Activated naive CD8-positive, alpha-beta T cell treated with anti-CD3 and anti-CD28 coated beads, Interleukin-2, amount 10 ng/mL, durations not matched to agents 7 days and 5 days (primary cell): ENCODE measurements at regions not wholly inside any gene's neighbourhood (a gene's known extent, or its start where the extent isn't known, plus 50 kb on each side); places are given as distances from the start of the nearest gene placed in this dataset.

Source experiments
- ATAC-seq: fragments of 150-1000 bp; cut with Tn5 transposase; one replicate; pipeline ENCODE4 v1.10.0; 2021; ENCODE audit warnings: low read depth, moderate library complexity
- POLR2A ChIA-PET: fragments of 350-600 bp; sonication (Branson Sonifier 250); formaldehyde crosslinking; loops from one replicate; lab custom pipeline; 2021; ENCODE audit warnings: antibody characterized with exemption; lab: Charles Lee
- DNase-seq: peaks from one replicate; pipeline ENCODE4 v3.0.0; 2021
- H3K27ac Mint-ChIP-seq: one replicate; pipeline ENCODE4 v1.8.0; 2022; ENCODE audit warnings: mild to moderate bottlenecking, mixed read lengths
- H3K27me3 Mint-ChIP-seq: one replicate; pipeline ENCODE4 v1.8.0; 2022; ENCODE audit warnings: mild to moderate bottlenecking, moderate library complexity, mixed read lengths
- H3K36me3 Mint-ChIP-seq: one replicate; pipeline ENCODE4 v1.8.0; 2021; ENCODE audit warnings: mild to moderate bottlenecking, mixed read lengths
- H3K4me1 Mint-ChIP-seq: one replicate; pipeline ENCODE4 v1.8.0; 2021; ENCODE audit warnings: mixed read lengths
- H3K4me3 Mint-ChIP-seq: one replicate; pipeline ENCODE4 v1.8.0; 2022; ENCODE audit warnings: mild to moderate bottlenecking, moderate library complexity, mixed read lengths
- H3K9me3 Mint-ChIP-seq: one replicate; pipeline ENCODE4 v1.8.0; 2021; ENCODE audit warnings: mixed read lengths

DNA sequence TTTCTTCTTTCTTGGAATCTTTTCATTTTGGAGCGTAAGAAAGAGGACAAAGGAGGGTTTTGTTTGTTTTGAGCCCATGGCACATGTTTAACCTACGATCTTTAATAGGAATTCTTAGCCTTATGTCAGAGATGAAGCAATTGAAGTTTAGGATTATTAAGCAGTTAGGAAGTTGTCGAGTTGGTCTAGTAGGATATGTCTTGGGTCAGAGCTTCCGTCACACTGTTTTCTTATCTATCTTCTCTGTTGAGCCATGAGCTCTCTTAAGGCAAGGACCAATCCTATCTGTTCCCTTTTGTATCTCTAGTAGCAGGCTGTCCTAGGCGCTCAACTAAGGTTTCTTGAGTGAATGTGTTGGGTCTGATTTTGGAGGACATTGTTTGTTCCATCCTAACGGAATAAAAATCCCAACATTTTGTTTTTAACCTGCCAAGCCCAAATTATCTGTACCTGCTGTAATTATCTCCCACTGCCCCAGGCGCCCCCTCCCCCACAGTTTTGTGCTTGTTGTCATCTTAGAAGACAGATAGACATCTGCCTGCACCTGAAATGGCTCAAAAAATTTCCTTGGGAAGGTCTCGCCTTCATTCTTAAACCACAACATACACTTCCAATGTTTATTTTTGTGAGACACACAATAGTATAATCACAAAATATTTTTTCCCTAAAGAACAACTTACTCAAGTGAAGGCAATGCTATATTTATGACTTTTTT is 95.3 kb upstream of the GADD45A start:
- H3K9me3 Mint-ChIP-seq: no peaks in the 10 kb centered on the region
- ATAC-seq (no peak), DNase-seq (no peak)
- H3K36me3 Mint-ChIP-seq: no peaks in the 10 kb centered on the region
- POLR2A ChIA-PET: no interaction called here
- H3K4me1 Mint-ChIP-seq: no peaks in the 10 kb centered on the region
- H3K4me3 Mint-ChIP-seq: no peak overlapping the region
- H3K27me3 Mint-ChIP-seq: peaks cover 3% of the 10 kb centered on the region
- no peak overlapping the region for H3K27ac Mint-ChIP-seq

DNA sequence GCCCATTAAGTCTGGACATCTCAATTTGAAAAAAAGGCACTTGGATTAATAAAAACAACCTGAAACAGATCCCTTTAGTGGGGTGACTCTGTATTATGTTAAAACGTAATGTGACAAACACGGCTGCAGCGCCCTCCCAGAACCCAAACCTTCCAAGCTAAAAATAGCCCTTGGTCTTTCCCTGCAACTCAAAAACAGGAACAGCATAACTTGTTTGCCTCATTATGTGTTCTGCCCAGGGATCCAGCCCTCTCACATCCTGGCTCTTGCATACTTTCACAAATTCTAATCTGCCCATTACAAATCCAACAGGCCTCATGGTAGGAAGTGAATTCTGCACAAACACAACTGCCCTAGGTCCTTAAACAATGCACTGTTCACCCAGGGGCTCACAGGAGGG is 94.7 kb upstream of the GADD45A start:
- DNase-seq: no peak
- POLR2A ChIA-PET: no interaction called here
- Mint-ChIP-seq H3K4me1 (no peaks in the 10 kb centered on the region), H3K27me3 (peaks cover 3% of the 10 kb centered on the region), H3K4me3 (no peak overlapping the region), H3K27ac (no peak overlapping the region), H3K36me3 (no peaks in the 10 kb centered on the region), H3K9me3 (no peaks in the 10 kb centered on the region)
- no peak for ATAC-seq

- Mint-ChIP-seq H3K4me1 (no peaks in the 10 kb centered on the region), H3K4me3 (no peak overlapping the region), H3K27ac (no peak overlapping the region), H3K27me3 (no peaks in the 10 kb centered on the region), H3K36me3 (no peaks in the 10 kb centered on the region), H3K9me3 (no peaks in the 10 kb centered on the region)
- no peak for DNase-seq
- ATAC-seq: no peak
- POLR2A ChIA-PET: no interaction called here
Observed at GRCh38 chr1:67594764-67595163, 90.2 kb upstream of the GADD45A start.

DNA sequence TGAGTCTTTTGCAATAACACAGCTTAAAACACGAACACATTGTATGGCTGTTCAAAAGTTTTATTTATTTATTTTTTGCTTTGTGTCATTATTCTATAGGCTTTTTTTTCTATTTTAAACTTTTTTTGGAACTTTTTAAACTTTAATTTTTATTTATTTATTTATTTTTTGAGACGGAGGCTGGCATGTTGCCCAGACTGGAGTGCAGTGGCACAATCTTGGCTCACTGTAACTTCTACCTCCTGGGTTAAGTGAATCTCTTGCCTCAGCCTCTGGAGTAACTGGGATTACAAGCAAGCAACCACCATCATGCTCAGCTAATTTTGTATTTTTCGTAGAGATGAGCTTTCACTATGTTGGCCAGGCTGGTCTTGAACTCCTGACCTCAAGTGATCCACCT is 88.3 kb upstream of the GADD45A start:
- ATAC-seq (no peak), DNase-seq (no peak)
- H3K4me3 Mint-ChIP-seq: no peak overlapping the region
- H3K27me3 Mint-ChIP-seq: no peaks in the 10 kb centered on the region
- POLR2A ChIA-PET: no interaction called here
- H3K36me3 Mint-ChIP-seq: no peaks in the 10 kb centered on the region
- no peaks in the 10 kb centered on the region for H3K4me1 Mint-ChIP-seq
- no peak overlapping the region for H3K27ac Mint-ChIP-seq
- no peaks in the 10 kb centered on the region for H3K9me3 Mint-ChIP-seq

GRCh38 chr1:67597336-67597735 is 87.7 kb upstream of the GADD45A start:
- Mint-ChIP-seq H3K36me3 (no peaks in the 10 kb centered on the region), H3K27me3 (peaks cover 2% of the 10 kb centered on the region), H3K4me1 (no peaks in the 10 kb centered on the region), H3K4me3 (no peak overlapping the region), H3K9me3 (no peaks in the 10 kb centered on the region), H3K27ac (no peak overlapping the region)
- ATAC-seq (no peak), DNase-seq (no peak)
- POLR2A ChIA-PET: no interaction called here

DNA sequence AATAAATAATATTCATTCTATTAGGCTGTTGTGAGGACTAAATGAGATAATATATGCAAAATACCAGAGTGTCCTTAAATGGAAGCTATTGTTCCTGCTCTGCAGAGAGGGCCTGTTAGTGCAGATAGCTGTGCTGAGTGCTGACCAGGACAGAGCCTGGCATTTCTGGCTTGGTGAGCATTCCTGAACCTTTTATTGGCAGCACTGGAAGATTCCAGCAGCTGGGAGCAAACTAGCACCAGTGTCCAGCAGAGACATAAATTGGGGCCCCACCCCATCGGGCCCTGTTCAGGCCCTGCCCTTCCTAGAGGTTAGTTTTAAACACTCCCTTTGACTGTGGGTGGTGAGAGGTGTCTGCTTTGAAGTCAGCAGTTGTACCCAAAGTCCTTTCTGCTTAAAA is 85.9 kb upstream of the GADD45A start:
- Mint-ChIP-seq H3K36me3 (no peaks in the 10 kb centered on the region), H3K27me3 (peaks cover 6% of the 10 kb centered on the region), H3K4me1 (no peaks in the 10 kb centered on the region), H3K4me3 (no peak overlapping the region), H3K9me3 (no peaks in the 10 kb centered on the region), H3K27ac (no peak overlapping the region)
- ATAC-seq (no peak), DNase-seq (no peak)
- POLR2A ChIA-PET: no interaction called here

GRCh38 chr1:67601539-67601938 is 83.5 kb upstream of the GADD45A start:
- no peak overlapping the region for H3K27ac Mint-ChIP-seq
- peaks cover 6% of the 10 kb centered on the region for H3K27me3 Mint-ChIP-seq
- no peak for ATAC-seq
- H3K36me3 Mint-ChIP-seq: no peaks in the 10 kb centered on the region
- no peaks in the 10 kb centered on the region for H3K4me1 Mint-ChIP-seq
- H3K4me3 Mint-ChIP-seq: no peak overlapping the region
- POLR2A ChIA-PET: no interaction called here
- H3K9me3 Mint-ChIP-seq: no peaks in the 10 kb centered on the region
- no peak for DNase-seq

GRCh38 chr1:67601955-67602354 is 83.0 kb upstream of the GADD45A start:
- POLR2A ChIA-PET: no interaction called here
- no peaks in the 10 kb centered on the region for H3K4me1 Mint-ChIP-seq
- H3K9me3 Mint-ChIP-seq: no peaks in the 10 kb centered on the region
- ATAC-seq (no peak), DNase-seq (no peak)
- H3K36me3 Mint-ChIP-seq: no peaks in the 10 kb centered on the region
- H3K4me3 Mint-ChIP-seq: no peak overlapping the region
- H3K27ac Mint-ChIP-seq: no peak overlapping the region
- H3K27me3 Mint-ChIP-seq: peaks cover 6% of the 10 kb centered on the region

DNA sequence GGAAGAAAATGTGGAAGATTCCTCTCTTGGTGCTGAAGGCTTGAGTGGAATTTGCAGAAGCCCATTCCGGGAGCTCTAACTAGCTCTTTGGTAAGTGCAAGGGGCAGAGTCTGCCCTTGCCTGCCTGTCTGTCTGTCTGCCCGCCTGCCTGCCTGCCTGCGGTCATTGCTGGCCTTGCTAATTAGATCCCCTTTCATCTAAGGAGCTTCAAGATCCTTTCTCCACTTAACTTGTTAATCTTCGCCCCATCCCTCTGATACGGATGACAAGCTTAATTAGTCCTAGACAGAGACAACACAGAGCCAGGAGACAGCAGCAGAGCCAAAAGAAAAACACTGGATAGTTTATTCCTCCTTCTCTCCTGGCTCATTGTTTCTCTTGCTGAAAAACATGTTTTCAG is 80.2 kb upstream of the GADD45A start:
- Mint-ChIP-seq H3K27ac (no peak overlapping the region), H3K4me1 (peaks cover 4% of the 10 kb centered on the region), H3K9me3 (no peaks in the 10 kb centered on the region), H3K27me3 (peaks cover 6% of the 10 kb centered on the region), H3K4me3 (no peak overlapping the region), H3K36me3 (no peaks in the 10 kb centered on the region)
- POLR2A ChIA-PET: no interaction called here
- ATAC-seq: no peak
- no peak for DNase-seq

GRCh38 chr1:67605209-67605780 is 79.7 kb upstream of the GADD45A start:
- DNase-seq (no peak), ATAC-seq (no peak)
- Mint-ChIP-seq H3K9me3 (no peaks in the 10 kb centered on the region), H3K27ac (no peak overlapping the region), H3K36me3 (no peaks in the 10 kb centered on the region), H3K4me1 (peaks cover 4% of the 10 kb centered on the region), H3K4me3 (no peak overlapping the region), H3K27me3 (peaks cover 6% of the 10 kb centered on the region)
- POLR2A ChIA-PET: no interaction called here

DNA sequence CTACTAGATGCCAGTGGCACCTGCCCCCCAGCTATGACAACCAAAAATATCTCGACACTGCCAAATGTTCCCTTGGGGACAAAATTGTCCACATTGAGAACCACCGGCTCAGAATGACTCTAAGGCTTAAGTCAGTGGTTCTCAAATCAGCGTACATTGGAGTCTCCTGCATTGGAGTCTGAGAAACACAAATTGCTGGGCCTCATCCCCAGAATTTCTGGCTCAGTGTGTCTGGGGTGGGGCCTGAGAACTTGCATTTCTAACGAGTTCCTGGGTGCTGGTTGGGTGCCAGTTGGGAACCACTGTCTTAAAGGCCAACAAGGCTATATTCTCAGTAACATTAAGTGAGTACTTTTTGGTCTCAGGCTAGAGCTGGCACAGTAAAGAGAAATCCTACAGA is 77.7 kb upstream of the GADD45A start:
- H3K9me3 Mint-ChIP-seq: no peaks in the 10 kb centered on the region
- DNase-seq (no peak), ATAC-seq (no peak)
- no peaks in the 10 kb centered on the region for H3K36me3 Mint-ChIP-seq
- peaks cover 4% of the 10 kb centered on the region for H3K4me1 Mint-ChIP-seq
- H3K4me3 Mint-ChIP-seq: no peak overlapping the region
- H3K27me3 Mint-ChIP-seq: peaks cover 3% of the 10 kb centered on the region
- POLR2A ChIA-PET: no interaction called here
- no peak overlapping the region for H3K27ac Mint-ChIP-seq

DNA sequence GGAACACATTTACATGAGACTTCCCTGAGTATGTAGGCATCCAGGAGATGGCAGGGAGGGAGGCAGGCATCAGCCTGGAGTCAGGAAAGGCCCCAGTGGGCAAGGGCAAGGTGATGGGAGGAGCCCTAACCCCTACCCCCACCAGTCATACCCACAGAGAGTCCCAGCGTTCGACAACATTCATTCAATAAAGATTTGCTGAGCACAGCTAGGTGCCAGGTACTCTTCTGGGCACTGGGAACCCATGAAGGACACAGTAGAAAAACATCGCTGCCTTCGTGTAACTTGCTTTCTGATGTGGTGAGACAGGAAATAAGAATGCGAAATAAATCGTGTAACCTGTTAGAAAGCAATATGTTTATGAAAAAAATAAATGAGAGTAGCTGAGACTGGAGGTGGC is 77.3 kb upstream of the GADD45A start:
- peaks cover 8% of the 10 kb centered on the region for H3K4me1 Mint-ChIP-seq
- no peaks in the 10 kb centered on the region for H3K9me3 Mint-ChIP-seq
- POLR2A ChIA-PET: no interaction called here
- H3K4me3 Mint-ChIP-seq: no peak overlapping the region
- DNase-seq (no peak), ATAC-seq (no peak)
- no peaks in the 10 kb centered on the region for H3K36me3 Mint-ChIP-seq
- H3K27me3 Mint-ChIP-seq: peaks cover 2% of the 10 kb centered on the region
- no peak overlapping the region for H3K27ac Mint-ChIP-seq

DNA sequence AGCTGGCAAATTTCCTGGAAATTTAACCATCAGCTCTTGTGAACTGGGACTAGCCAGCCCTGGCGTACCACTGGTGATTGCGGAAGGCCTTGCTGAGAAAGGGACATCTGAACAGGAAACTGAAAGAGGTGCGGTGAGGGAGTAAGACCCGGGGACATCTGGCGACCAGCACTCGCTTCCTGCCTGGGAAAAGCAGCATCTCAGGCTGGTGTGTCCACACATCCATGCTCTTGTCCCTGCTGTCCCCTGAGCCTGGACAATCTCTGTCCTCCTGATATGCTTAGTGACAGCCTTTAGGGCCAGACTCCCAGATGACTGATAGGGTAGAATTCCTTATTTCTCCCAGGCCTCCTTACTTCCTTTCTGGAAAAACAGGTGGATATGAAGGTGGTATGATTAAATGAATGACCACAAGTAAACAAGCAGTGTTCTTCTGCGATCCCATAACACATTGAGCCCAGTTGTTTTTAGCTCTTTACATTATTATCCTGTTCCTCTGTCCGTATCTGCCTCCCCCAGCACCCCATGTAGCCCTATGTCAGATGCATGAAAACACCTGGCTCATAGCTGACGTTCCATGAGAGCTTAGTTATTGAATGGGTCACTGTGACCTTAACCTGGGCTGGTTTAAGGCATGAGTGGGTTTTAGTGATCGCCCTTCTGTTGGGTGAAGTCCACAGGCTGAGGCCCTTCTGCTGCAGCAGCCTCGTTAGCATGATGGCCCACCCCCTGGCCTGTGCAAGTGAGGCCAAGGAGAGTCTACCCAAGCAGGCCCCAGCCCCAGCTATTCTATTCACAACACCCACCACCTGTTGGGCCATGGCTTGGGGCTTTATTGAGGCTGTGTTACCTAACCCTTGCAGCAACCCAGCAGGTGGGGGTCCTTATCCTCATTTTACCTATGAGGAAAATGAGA is 76.1 kb upstream of the GADD45A start:
- ATAC-seq: no peak
- no peaks in the 10 kb centered on the region for H3K9me3 Mint-ChIP-seq
- no peaks in the 10 kb centered on the region for H3K36me3 Mint-ChIP-seq
- H3K4me3 Mint-ChIP-seq: no peak overlapping the region
- no peak overlapping the region for H3K27ac Mint-ChIP-seq
- DNase-seq: no peak
- POLR2A ChIA-PET: no interaction called here
- peaks cover 9% of the 10 kb centered on the region for H3K4me1 Mint-ChIP-seq
- no peaks in the 10 kb centered on the region for H3K27me3 Mint-ChIP-seq
